HUES6 (cell line): ENCODE measurements at regions not wholly inside any gene's neighbourhood (a gene's known extent, or its start where the extent isn't known, plus 50 kb on each side); places are given as distances from the start of the nearest gene placed in this dataset.

Experiments
- H3K27ac ChIP-seq: 2 replicates; pipeline ENCODE4 v1.7.0; 2013; ENCODE audit warnings: low read depth, mild to moderate bottlenecking, low read length, inconsistent platforms
- H3K27me3 ChIP-seq: 2 replicates; pipeline ENCODE4 v1.6.1; 2013; ENCODE audit warnings: low read length; ENCODE audit not compliant: control insufficient read depth, insufficient read depth
- H3K36me3 ChIP-seq: 2 replicates; pipeline ENCODE4 v1.6.1; 2013; ENCODE audit warnings: low read length; ENCODE audit not compliant: control insufficient read depth, insufficient read depth
- H3K4me1 ChIP-seq: 2 replicates; pipeline ENCODE4 v1.6.1; 2013; ENCODE audit warnings: low read length; ENCODE audit not compliant: control insufficient read depth, insufficient read depth
- H3K4me3 ChIP-seq: 2 replicates; pipeline ENCODE4 v1.5.1; 2013; ENCODE audit warnings: low read depth, low read length
- H3K9ac ChIP-seq: one replicate; pipeline ENCODE4 v1.6.1; 2013; ENCODE audit warnings: mild to moderate bottlenecking, low read length
- H3K9me3 ChIP-seq: 2 replicates; pipeline ENCODE4 v1.6.1; 2013; ENCODE audit warnings: low read depth, low read length; ENCODE audit not compliant: control insufficient read depth, insufficient read depth

DNA sequence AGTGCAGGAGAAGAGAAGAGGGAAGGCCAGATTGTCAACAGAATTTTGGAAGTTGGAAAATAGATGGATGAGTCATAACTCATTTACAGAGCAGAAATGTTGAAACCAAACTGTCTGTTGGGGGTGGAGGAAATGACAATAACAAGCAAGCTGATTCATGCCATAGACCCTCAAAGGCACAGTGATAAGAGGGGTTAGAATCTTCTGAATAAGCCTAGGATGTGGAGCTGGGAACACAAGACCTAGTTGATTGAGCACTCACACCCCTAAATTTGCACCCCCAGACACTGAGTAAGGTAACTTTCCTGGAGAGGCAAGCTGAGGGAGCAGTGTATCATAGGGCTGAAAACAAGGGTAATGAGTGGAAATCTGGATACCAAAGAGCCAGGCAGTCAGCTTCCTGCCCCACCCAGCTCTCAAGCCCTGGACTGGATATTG lies 141.4 kb downstream of the SCG2 start:
- Histone ChIP-seq H3K27ac (no peak overlapping the region), H3K4me3 (no peak overlapping the region), H3K9me3 (no peaks in the 10 kb centered on the region), H3K9ac (no peak overlapping the region), H3K4me1 (peaks cover 3% of the 10 kb centered on the region; the same call in 1 of the 2 replicates), H3K27me3 (no peaks in the 10 kb centered on the region), H3K36me3 (no peaks in the 10 kb centered on the region)

DNA sequence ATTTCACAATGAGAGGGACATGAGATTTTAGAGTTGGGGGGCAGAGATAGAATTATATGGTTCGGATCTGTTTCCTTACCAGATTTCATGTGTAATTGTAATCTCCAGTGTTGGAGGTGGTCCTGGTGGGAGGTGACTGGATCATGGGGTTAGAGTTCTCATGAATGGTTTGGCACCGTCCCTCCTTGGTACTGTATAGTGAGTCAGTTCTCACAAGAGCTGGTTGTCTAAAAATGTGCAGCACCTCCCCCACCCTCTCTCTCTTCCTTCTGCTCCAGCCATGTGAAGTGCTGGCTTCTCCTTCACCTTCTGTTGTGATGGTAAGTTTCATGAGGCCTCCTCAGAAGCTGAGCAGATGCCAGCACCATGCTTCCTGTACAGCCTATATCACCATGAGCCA lies 138.1 kb downstream of the SCG2 start:
- H3K9me3 ChIP-seq, result no peaks in the 10 kb centered on the region
- no peak overlapping the region for H3K9ac ChIP-seq
- no peaks in the 10 kb centered on the region for H3K36me3 ChIP-seq
- peaks cover 3% of the 10 kb centered on the region; the same call in 1 of the 2 replicates for H3K4me1 ChIP-seq
- no peak overlapping the region for H3K4me3 ChIP-seq
- H3K27me3 ChIP-seq, result no peaks in the 10 kb centered on the region
- H3K27ac ChIP-seq, result no peak overlapping the region

DNA sequence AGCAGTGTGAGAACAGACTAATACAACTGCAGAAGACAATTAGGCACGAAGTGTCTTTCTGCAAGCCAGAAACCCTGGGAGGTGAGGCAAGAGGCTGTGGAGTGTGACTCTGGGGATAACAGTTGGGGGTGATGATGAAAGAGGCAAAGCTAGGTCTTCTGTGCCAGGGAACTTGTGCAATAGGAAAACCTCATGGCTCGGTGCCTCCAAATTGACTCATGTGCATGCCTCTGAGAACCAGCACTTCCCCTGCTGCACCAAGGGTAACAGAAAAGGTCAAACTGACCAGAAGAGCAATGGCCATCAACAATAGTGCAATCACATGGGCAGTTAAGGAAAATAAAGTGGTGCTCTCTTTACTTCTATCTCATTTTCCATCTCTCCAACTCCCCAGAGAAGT lies 136.4 kb downstream of the SCG2 start:
- Histone ChIP-seq H3K9ac (no peak overlapping the region), H3K27me3 (no peaks in the 10 kb centered on the region), H3K27ac (no peak overlapping the region), H3K36me3 (no peaks in the 10 kb centered on the region), H3K4me1 (peaks cover 6% of the 10 kb centered on the region; the same call in 1 of the 2 replicates), H3K9me3 (no peaks in the 10 kb centered on the region), H3K4me3 (no peak overlapping the region)

DNA sequence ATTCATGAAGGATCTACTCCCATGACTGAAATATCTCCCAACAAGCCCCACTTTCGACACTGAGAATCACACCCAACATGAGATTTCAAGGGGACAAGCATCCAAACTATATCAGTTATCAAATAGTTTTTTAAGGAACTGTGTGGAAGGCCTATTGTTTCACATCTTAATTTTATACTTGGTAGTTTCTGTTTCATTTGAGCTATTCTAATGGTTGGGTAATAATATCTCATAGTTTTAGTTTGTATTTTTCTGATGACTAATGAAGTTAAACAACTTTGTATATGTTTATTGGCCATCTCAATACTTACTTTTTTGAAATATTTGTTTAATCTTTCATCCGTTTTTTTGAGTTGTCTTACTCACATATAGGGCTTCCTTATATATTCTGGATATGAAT lies 135.0 kb downstream of the SCG2 start:
- Histone ChIP-seq H3K9ac (no peak overlapping the region), H3K4me3 (no peak overlapping the region), H3K36me3 (no peaks in the 10 kb centered on the region), H3K27ac (no peak overlapping the region), H3K9me3 (no peaks in the 10 kb centered on the region), H3K4me1 (peaks cover 5% of the 10 kb centered on the region; the same call in 1 of the 2 replicates), H3K27me3 (no peaks in the 10 kb centered on the region)

DNA sequence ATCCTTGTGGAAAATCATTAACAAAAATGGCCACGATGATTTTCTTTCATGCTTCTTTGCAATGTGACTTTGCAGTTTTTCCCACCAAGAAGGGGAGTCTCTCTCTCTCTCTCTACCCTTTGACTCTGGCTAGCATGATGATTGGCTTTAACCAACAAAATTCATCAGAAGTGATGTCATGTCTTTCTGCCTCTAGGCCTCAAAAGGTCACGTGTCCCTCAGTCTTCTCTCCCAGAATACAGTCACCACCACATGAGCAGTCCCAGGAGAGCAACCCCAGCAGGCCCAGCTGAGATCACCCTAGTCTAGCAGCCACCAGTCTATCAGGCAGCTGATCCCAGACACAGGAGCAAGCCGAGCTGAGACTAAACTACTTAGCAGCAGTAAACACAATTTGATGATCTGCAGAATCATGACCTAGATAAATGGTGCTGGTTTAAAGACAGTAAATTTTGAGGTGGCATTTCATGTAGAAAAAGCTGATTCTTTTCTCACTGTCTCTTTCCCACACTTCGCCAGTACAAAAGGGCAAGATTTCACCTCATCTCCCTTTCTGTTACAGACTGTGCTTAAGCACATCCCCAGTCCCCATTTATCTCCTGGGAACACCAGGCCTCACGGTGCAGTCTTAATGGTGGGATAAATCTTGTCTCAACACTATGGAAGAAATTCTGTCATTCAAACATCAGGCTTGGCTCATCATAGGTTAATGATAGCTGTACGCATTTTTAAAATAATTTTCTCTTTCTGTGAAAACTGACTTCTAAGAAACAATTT lies 132.7 kb downstream of the SCG2 start:
- Histone ChIP-seq H3K4me3 (no peak overlapping the region), H3K27ac (no peak overlapping the region), H3K4me1 (peaks cover 5% of the 10 kb centered on the region; the same call in 1 of the 2 replicates), H3K27me3 (no peaks in the 10 kb centered on the region), H3K9me3 (no peaks in the 10 kb centered on the region), H3K9ac (no peak overlapping the region), H3K36me3 (no peaks in the 10 kb centered on the region)

DNA sequence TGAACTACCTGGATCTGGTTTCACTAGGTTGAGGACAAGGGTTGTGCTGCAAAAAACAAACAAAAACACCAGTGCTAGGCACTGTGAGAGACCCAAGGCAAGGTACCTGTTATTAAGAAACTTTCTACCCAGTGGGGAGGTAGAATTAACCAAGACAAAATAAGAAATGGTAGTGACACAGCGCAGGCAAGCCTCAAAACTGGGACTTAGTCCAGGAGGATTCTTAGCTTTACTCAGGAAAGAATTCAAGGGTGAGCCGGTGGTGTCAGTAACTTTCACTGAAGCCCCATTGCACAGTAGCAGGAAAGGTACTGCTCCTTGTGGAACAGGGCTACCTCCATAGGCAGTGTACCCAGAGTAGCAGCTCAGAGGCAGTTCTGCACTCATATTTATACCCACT lies 131.6 kb downstream of the SCG2 start:
- Histone ChIP-seq H3K4me3 (no peak overlapping the region), H3K27ac (no peak overlapping the region), H3K27me3 (no peaks in the 10 kb centered on the region), H3K4me1 (peaks cover 10% of the 10 kb centered on the region; the same call in 1 of the 2 replicates), H3K9me3 (no peaks in the 10 kb centered on the region), H3K9ac (no peak overlapping the region), H3K36me3 (no peaks in the 10 kb centered on the region)

DNA sequence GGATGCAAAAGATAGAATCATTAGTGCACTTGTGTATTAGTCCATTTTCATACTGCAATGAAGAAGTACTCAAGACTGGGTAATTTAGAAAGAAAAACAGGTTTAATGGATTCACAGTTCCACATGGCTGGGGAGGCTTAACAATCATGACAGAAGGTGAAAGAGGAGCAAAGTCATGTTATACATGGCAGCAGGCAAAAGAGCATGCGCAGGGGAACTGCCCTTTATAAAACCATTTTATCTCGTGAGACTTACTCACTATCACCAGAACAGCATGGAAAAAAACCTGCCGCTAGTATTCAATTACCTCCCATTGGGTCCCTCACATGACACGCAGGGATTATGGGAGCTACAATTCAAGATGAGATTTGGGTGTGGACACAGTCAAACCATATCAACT lies 129.4 kb downstream of the SCG2 start:
- Histone ChIP-seq H3K9ac (no peak overlapping the region), H3K36me3 (no peaks in the 10 kb centered on the region), H3K27ac (no peak overlapping the region), H3K4me1 (peaks cover 10% of the 10 kb centered on the region; the same call in 1 of the 2 replicates), H3K9me3 (no peaks in the 10 kb centered on the region), H3K27me3 (no peaks in the 10 kb centered on the region), H3K4me3 (no peak overlapping the region)

DNA sequence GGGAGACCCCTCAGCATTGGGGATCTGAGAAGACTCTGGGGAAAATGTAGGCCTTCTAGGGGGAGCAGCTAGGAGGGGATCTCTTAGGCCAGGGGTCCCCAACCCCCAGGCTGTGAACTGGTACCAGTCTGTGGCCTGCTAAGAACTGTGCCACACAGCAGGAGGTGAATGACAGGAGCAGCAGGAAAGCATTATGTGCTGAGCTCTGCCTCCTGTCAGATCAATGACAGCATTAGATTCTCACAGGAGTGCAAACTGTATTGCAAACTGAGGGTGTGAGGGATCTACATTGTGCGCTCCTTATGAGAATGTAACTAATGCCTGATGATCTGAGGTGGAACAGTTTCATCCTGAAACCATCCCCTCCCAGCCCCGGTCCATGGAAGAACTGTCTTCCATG lies 127.3 kb downstream of the SCG2 start:
- Histone ChIP-seq H3K4me1 (peaks cover 6% of the 10 kb centered on the region; the same call in 1 of the 2 replicates), H3K9ac (no peak overlapping the region), H3K4me3 (no peak overlapping the region), H3K27ac (no peak overlapping the region), H3K27me3 (no peaks in the 10 kb centered on the region), H3K36me3 (no peaks in the 10 kb centered on the region), H3K9me3 (no peaks in the 10 kb centered on the region)

DNA sequence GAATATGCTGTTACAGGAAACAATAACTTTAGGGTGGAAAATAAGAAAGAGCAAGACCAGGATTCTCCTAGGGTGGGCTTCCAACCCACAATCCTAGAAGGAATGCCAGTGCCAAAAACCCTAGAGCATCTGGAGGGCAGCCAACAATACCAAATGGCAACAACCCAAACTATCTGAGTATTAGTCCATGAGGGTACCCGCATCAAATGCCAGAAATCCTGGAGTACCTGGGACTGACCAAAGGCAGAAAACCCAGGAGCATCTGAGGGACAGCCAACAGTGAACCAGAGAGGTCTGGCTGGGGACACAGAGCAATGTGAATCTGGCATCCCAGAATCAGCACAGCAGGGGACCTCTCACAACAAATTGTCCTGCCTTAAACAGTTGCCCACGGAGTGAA lies 126.3 kb downstream of the SCG2 start:
- H3K9ac ChIP-seq, result no peak overlapping the region
- no peaks in the 10 kb centered on the region for H3K36me3 ChIP-seq
- peaks cover 6% of the 10 kb centered on the region; the same call in 1 of the 2 replicates for H3K4me1 ChIP-seq
- no peak overlapping the region for H3K4me3 ChIP-seq
- no peaks in the 10 kb centered on the region for H3K27me3 ChIP-seq
- H3K9me3 ChIP-seq, result no peaks in the 10 kb centered on the region
- no peak overlapping the region for H3K27ac ChIP-seq

DNA sequence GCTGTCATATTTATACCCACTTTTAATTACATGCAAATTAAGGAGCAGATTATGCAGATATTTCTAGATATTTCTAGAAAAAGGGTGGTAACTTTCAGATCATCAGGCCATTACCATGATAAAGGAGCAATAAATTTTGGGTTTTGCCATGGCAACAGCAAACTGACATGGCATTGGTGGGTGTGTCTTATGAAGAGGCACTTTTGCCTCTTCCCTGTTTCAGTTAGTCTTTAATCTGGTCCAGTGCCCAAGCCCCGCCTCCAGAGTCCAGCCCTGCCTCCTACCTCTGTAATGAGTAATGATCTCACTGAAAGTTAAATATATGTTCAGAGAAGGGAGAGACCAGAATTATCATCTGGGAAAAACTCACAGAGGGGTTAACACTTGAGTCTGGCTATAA lies 124.8 kb downstream of the SCG2 start:
- H3K27ac ChIP-seq, result no peak overlapping the region
- no peak overlapping the region for H3K9ac ChIP-seq
- no peaks in the 10 kb centered on the region for H3K27me3 ChIP-seq
- no peak overlapping the region for H3K4me3 ChIP-seq
- no peaks in the 10 kb centered on the region for H3K9me3 ChIP-seq
- peaks cover 6% of the 10 kb centered on the region; the same call in 1 of the 2 replicates for H3K4me1 ChIP-seq
- no peaks in the 10 kb centered on the region for H3K36me3 ChIP-seq

DNA sequence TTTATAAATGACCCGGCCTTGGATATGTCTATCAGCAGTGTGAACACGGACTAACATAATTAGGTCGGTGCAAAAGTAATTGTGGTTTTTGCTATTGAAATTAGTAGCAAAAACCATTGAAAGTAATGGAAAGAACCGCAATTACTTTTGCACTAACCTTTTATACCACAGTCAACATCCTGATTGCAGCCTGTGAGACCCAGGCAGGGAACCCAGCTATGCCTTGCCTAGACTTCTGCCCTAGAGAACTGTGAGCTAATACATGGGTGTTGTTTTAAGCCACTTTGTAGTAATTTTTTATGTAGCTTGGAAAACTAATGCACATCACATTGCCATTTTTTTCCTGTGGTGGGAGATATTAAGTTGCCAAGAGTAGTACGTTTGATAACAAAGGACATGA lies 120.7 kb downstream of the SCG2 start:
- no peak overlapping the region for H3K9ac ChIP-seq
- no peak overlapping the region for H3K27ac ChIP-seq
- no peak overlapping the region for H3K4me3 ChIP-seq
- no peaks in the 10 kb centered on the region for H3K9me3 ChIP-seq
- no peaks in the 10 kb centered on the region for H3K36me3 ChIP-seq
- H3K27me3 ChIP-seq, result no peaks in the 10 kb centered on the region
- no peaks in the 10 kb centered on the region for H3K4me1 ChIP-seq
